Testis (tissue), 2 donors: ENCODE measurements at regions not wholly inside any gene's neighbourhood (a gene's known extent, or its start where the extent isn't known, plus 50 kb on each side); places are given as distances from the start of the nearest gene placed in this dataset.

Experiments
- DNase-seq: peaks from one replicate; pipeline ENCODE4 v3.0.0-alpha.2; 2019
- H3K27ac ChIP-seq, 2 donors: fragments of 200-600 bp; sonication (generic); one replicate each; pipeline ENCODE4 v1.5.1; 2019
- H3K27me3 ChIP-seq: fragments of 200-600 bp; sonication (generic); one replicate; pipeline ENCODE4 v1.5.1; 2019
- H3K36me3 ChIP-seq: fragments of 200-600 bp; sonication (generic); one replicate; pipeline ENCODE4 v1.5.1; 2017; ENCODE audit warnings: low read depth; ENCODE audit errors: missing control alignments
- H3K4me1 ChIP-seq: fragments of 200-600 bp; sonication (generic); one replicate; pipeline ENCODE4 v1.5.1; 2019
- H3K4me3 ChIP-seq, 2 donors: fragments of 200-600 bp; sonication (generic); one replicate each; pipeline ENCODE4 v1.5.1; 2017 to 2019
- H3K9me3 ChIP-seq: fragments of 200-600 bp; sonication (generic); one replicate; pipeline ENCODE4 v1.5.1; 2017
- CTCF ChIP-seq, 3 experiments: fragments of 450-650 bp in 2 of 3; fragments of 200-600 bp in 1 of 3; sonication (generic) in 1 of 3; IDR thresholded peaks; one replicate each; pipeline ENCODE4 v1.5.1; 2016 to 2019; ENCODE audit warnings: antibody characterized with exemption in 3 of 3, mild to moderate bottlenecking in 2 of 3, moderate library complexity in 1 of 3
- POLR2A ChIP-seq: fragments of 450-650 bp; IDR thresholded peaks from one replicate; pipeline ENCODE4 v1.6.1; 2017; ENCODE audit warnings: antibody characterized with exemption, mild to moderate bottlenecking, moderate library complexity
- WGBS, 2 donors: methylation state at CpG; one replicate each; pipeline ENCODE4 v1.1.5; 2018; 5-methylcytosine and 5-hydroxymethylcytosine counted together
- intact Hi-C: fragments of 100-400 bp; cut with DNase I; formaldehyde crosslinking; loops from one replicate; pipeline ENCODE4 v1.15.1; 2023; ENCODE audit warnings: low total_unique reads

- no peaks in the 10 kb centered on the region for H3K9me3 ChIP-seq
- no peak overlapping the region for H3K4me3 ChIP-seq
- no peak for DNase-seq
- H3K4me1 ChIP-seq = no peaks in the 10 kb centered on the region
- H3K27ac ChIP-seq = no peak overlapping the region
- WGBS, 2 donors = 94 to 95% methylated on average over 3 to 4 of the region's 4 CpGs
- intact Hi-C loops = no loop called here
- no peaks in the 10 kb centered on the region for H3K36me3 ChIP-seq
- no peak for TF ChIP-seq CTCF (IDR thresholded peaks at IDR 0.05)
- no peak for TF ChIP-seq POLR2A
- no peaks in the 10 kb centered on the region for H3K27me3 ChIP-seq
Measured at GRCh38 chr4:89610236-89610635, 226.7 kb downstream of the SNCA start.

DNA sequence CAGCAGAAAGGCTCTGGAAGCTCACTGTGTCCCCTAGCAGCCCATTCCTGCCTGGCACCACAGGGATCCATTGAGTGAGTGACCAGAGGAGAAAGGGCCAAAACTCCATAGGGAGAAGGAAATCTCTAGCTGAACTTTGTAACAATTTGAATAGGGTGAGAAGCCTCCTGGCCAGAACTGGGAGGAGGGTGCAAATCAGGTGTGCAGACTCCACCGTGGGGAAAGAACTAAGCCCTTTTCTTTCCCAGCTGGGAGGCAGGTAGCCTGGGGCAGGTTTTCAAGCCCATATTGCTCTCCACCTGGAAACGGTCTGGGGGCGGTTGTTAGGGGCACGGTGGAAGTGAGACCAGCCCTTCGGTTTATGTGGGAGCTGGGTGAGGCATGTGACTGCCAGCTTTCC lies 227.2 kb downstream of the SNCA start:
- Histone ChIP-seq H3K27me3 (no peaks in the 10 kb centered on the region), H3K36me3 (no peaks in the 10 kb centered on the region), H3K4me1 (no peaks in the 10 kb centered on the region), H3K9me3 (no peaks in the 10 kb centered on the region), H3K4me3 (no peak overlapping the region), H3K27ac (no peak overlapping the region)
- 87 to 90% methylated on average over 4 to 5 of the region's 5 CpGs for WGBS, 2 donors
- TF ChIP-seq POLR2A = no peak
- no peak for TF ChIP-seq CTCF (IDR thresholded peaks at IDR 0.05)
- intact Hi-C loops = no loop called here
- DNase-seq = no peak

GRCh38 chr4:89604951-89605350 lies 232.0 kb downstream of the SNCA start:
- no peak for TF ChIP-seq POLR2A
- TF ChIP-seq CTCF (IDR thresholded peaks at IDR 0.05) = no peak
- no peaks in the 10 kb centered on the region for H3K4me1 ChIP-seq
- no peak overlapping the region for H3K27ac ChIP-seq
- intact Hi-C loops = no loop called here
- no peak for DNase-seq
- no peaks in the 10 kb centered on the region for H3K9me3 ChIP-seq
- no peaks in the 10 kb centered on the region for H3K36me3 ChIP-seq
- H3K27me3 ChIP-seq = no peaks in the 10 kb centered on the region
- whole genome bisulfite sequencing, 2 donors = 91 to 97% methylated on average over 6 of the region's 6 CpGs
- no peak overlapping the region for H3K4me3 ChIP-seq

DNA sequence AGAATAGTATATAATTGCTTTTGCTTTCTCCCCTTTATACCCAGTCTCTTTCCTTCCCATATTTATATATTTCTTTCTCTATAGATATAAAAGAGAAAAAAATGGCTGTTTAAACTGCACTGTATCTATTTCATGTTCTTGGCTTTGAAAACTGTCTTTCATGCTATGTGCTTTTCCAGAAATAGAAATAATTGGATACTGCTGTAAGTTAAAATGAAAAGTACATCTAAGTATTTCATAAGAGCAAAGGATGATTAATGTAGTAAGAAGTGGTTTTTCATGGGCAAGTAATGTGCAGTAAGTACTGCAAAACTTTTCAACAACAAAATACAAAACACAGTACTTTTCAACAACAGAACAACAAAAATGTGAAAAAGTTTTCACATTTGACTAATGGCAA lies 237.9 kb downstream of the SNCA start:
- H3K36me3 ChIP-seq = no peaks in the 10 kb centered on the region
- intact Hi-C loops = no loop called here
- no peak for TF ChIP-seq CTCF (IDR thresholded peaks at IDR 0.05)
- no peak for TF ChIP-seq POLR2A
- no peak overlapping the region for H3K4me3 ChIP-seq
- H3K27me3 ChIP-seq = no peaks in the 10 kb centered on the region
- H3K9me3 ChIP-seq = no peaks in the 10 kb centered on the region
- DNase-seq = no peak
- H3K4me1 ChIP-seq = no peaks in the 10 kb centered on the region
- H3K27ac ChIP-seq = no peak overlapping the region

DNA sequence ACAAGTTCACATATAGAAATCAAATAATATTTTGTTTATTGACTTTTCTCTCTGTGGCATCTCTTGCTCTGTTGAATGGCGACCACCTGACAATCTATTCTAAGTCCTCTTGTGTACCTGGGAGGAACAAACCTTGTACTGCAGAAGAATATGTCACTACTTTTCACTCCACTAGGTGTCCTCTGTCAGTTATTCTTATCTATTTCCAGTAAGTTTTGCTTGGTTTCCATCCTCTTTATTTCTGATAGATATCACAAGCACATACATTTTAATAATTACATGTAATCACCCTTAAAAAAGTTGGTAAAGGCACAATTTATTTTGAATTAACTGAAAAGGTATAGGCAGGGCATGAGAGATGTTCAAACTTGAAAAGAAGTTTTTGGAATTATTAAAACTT lies 238.4 kb downstream of the SNCA start:
- TF ChIP-seq POLR2A (no peak), CTCF (IDR thresholded peaks at IDR 0.05) (no peak)
- intact Hi-C loops = no loop called here
- no peak overlapping the region for H3K4me3 ChIP-seq

More for the DNA sequence above, 238.4 kb downstream of the SNCA start:
- H3K4me1 ChIP-seq = no peaks in the 10 kb centered on the region
- 73 to 89% methylated on average over 1 of the region's 1 CpG for WGBS, 2 donors
- DNase-seq = no peak
- H3K27me3 ChIP-seq = no peaks in the 10 kb centered on the region
- H3K27ac ChIP-seq = no peak overlapping the region
- no peaks in the 10 kb centered on the region for H3K9me3 ChIP-seq
- no peaks in the 10 kb centered on the region for H3K36me3 ChIP-seq
